ENCODE measurements at regions not wholly inside any gene's neighbourhood (a gene's known extent, or its start where the extent isn't known, plus 50 kb on each side); places are given as distances from the start of the nearest gene placed in this dataset.

- Histone ChIP-seq H3K4me3 (ENCODE audit: low read depth, low read length) (no peak overlapping the region), H3K4me1 (ENCODE audit: control insufficient read depth, insufficient read depth, low read length) (peaks cover 5% of the 10 kb centered on the region), H3K27me3 (ENCODE audit: control insufficient read depth, insufficient read depth, low read length) (no peaks in the 10 kb centered on the region), H3K9me3 (ENCODE audit: control insufficient read depth, insufficient read depth, low read length) (no peaks in the 10 kb centered on the region), H3K9ac (ENCODE audit: low read depth, low read length) (no peak overlapping the region), H3K36me3 (ENCODE audit: control insufficient read depth, insufficient read depth, low read length) (no peaks in the 10 kb centered on the region)
These were observed 259.1 kb downstream of the C4orf33 start for GRCh38 chr4:129355031-129355430.

DNA sequence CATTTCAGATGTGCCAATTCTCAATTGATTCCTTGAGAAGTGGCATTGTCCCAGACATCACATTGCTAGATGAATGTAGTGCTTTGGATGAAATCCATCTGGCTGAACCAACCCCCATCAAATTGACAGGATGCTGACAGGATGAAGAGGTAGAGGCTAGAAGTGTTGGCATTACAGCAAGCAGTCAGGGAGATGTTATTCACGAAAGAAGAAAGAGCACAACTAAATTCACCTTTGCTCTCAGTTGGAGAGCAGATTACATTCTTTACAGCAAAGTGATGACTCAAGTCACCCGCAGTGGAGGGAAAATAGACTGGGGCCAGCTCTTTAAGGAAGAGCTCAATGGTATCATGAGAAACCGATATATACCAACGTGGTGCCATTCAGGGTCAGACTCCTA, 259.6 kb downstream of the C4orf33 start:
- Histone ChIP-seq H3K9me3 (ENCODE audit: control insufficient read depth, insufficient read depth, low read length) (no peaks in the 10 kb centered on the region), H3K4me3 (ENCODE audit: low read depth, low read length) (no peak overlapping the region)

GRCh38 chr4:129358571-129358970, 262.6 kb downstream of the C4orf33 start:
- H3K27me3 ChIP-seq (ENCODE audit: control insufficient read depth, insufficient read depth, low read length): no peaks in the 10 kb centered on the region
- H3K4me3 ChIP-seq (ENCODE audit: low read depth, low read length): no peak overlapping the region
- no peak overlapping the region for H3K9ac ChIP-seq (ENCODE audit: low read depth, low read length)
- H3K9me3 ChIP-seq (ENCODE audit: control insufficient read depth, insufficient read depth, low read length): no peaks in the 10 kb centered on the region
- H3K36me3 ChIP-seq (ENCODE audit: control insufficient read depth, insufficient read depth, low read length): no peaks in the 10 kb centered on the region
- H3K4me1 ChIP-seq (ENCODE audit: control insufficient read depth, insufficient read depth, low read length): peaks cover 5% of the 10 kb centered on the region

More for the DNA sequence above, 259.6 kb downstream of the C4orf33 start:
- Histone ChIP-seq H3K36me3 (ENCODE audit: control insufficient read depth, insufficient read depth, low read length) (no peaks in the 10 kb centered on the region), H3K27me3 (ENCODE audit: control insufficient read depth, insufficient read depth, low read length) (no peaks in the 10 kb centered on the region), H3K9ac (ENCODE audit: low read depth, low read length) (no peak overlapping the region), H3K4me1 (ENCODE audit: control insufficient read depth, insufficient read depth, low read length) (peaks cover 5% of the 10 kb centered on the region)

GRCh38 chr4:129359461-129359860, 263.5 kb downstream of the C4orf33 start:
- no peak overlapping the region for H3K9ac ChIP-seq (ENCODE audit: low read depth, low read length)
- H3K9me3 ChIP-seq (ENCODE audit: control insufficient read depth, insufficient read depth, low read length): no peaks in the 10 kb centered on the region
- H3K4me1 ChIP-seq (ENCODE audit: control insufficient read depth, insufficient read depth, low read length): peaks cover 5% of the 10 kb centered on the region
- H3K4me3 ChIP-seq (ENCODE audit: low read depth, low read length): no peak overlapping the region
- no peaks in the 10 kb centered on the region for H3K36me3 ChIP-seq (ENCODE audit: control insufficient read depth, insufficient read depth, low read length)
- H3K27me3 ChIP-seq (ENCODE audit: control insufficient read depth, insufficient read depth, low read length): no peaks in the 10 kb centered on the region

- H3K36me3 ChIP-seq (ENCODE audit: control insufficient read depth, insufficient read depth, low read length): no peaks in the 10 kb centered on the region
- H3K9me3 ChIP-seq (ENCODE audit: control insufficient read depth, insufficient read depth, low read length): no peaks in the 10 kb centered on the region
- H3K4me1 ChIP-seq (ENCODE audit: control insufficient read depth, insufficient read depth, low read length): peaks cover 5% of the 10 kb centered on the region
- H3K4me3 ChIP-seq (ENCODE audit: low read depth, low read length): no peak overlapping the region
- H3K9ac ChIP-seq (ENCODE audit: low read depth, low read length): no peak overlapping the region
- H3K27me3 ChIP-seq (ENCODE audit: control insufficient read depth, insufficient read depth, low read length): no peaks in the 10 kb centered on the region
These were observed 266.8 kb downstream of the C4orf33 start for GRCh38 chr4:129362691-129363274.

DNA sequence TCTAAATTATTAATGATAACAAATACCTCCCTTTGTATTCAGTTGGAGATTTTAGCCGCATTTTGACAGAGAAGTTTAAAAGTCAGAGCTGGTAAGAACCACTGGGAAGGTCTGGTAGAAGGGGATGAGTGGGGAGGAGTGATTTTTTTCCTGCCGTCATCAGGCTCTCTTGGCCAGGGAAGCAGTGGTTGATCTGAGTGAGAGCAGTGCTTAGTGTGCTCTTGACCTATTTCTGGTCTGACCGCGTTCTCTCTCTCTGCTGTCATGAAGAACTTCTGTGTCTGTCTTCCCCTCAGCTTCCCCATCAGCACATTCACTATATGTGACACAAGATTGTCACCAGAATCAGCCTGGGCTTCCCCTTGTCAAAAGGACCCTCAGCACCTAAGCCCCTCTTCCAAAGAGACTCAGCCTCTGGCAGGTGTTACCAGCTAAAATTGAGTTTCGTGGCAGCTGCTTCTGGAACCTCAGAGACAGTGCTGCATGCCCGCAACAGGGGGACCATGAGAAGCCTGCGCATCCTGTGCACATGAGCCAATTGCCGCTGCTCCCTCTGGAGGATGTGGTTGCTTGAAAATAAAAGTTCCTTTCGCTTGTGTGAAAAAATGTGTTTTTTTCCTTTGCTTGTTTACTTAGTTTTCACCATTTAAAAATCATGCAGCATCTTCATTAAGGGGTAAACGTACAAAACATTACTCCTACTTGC, 268.9 kb downstream of the C4orf33 start:
- Histone ChIP-seq H3K27me3 (ENCODE audit: control insufficient read depth, insufficient read depth, low read length) (no peaks in the 10 kb centered on the region), H3K9me3 (ENCODE audit: control insufficient read depth, insufficient read depth, low read length) (no peaks in the 10 kb centered on the region), H3K36me3 (ENCODE audit: control insufficient read depth, insufficient read depth, low read length) (no peaks in the 10 kb centered on the region), H3K9ac (ENCODE audit: low read depth, low read length) (no peak overlapping the region), H3K4me3 (ENCODE audit: low read depth, low read length) (no peak overlapping the region), H3K4me1 (ENCODE audit: control insufficient read depth, insufficient read depth, low read length) (no peaks in the 10 kb centered on the region)

GRCh38 chr4:129369361-129370010, 273.5 kb downstream of the C4orf33 start:
- no peaks in the 10 kb centered on the region for H3K4me1 ChIP-seq (ENCODE audit: control insufficient read depth, insufficient read depth, low read length)
- no peaks in the 10 kb centered on the region for H3K9me3 ChIP-seq (ENCODE audit: control insufficient read depth, insufficient read depth, low read length)
- no peaks in the 10 kb centered on the region for H3K27me3 ChIP-seq (ENCODE audit: control insufficient read depth, insufficient read depth, low read length)
- no peak overlapping the region for H3K9ac ChIP-seq (ENCODE audit: low read depth, low read length)
- no peaks in the 10 kb centered on the region for H3K36me3 ChIP-seq (ENCODE audit: control insufficient read depth, insufficient read depth, low read length)
- H3K4me3 ChIP-seq (ENCODE audit: low read depth, low read length): no peak overlapping the region

- Histone ChIP-seq H3K4me3 (ENCODE audit: low read depth, low read length) (no peak overlapping the region), H3K4me1 (ENCODE audit: control insufficient read depth, insufficient read depth, low read length) (no peaks in the 10 kb centered on the region), H3K27me3 (ENCODE audit: control insufficient read depth, insufficient read depth, low read length) (no peaks in the 10 kb centered on the region), H3K9ac (ENCODE audit: low read depth, low read length) (no peak overlapping the region), H3K9me3 (ENCODE audit: control insufficient read depth, insufficient read depth, low read length) (no peaks in the 10 kb centered on the region), H3K36me3 (ENCODE audit: control insufficient read depth, insufficient read depth, low read length) (no peaks in the 10 kb centered on the region)
These were observed 275.1 kb downstream of the C4orf33 start for GRCh38 chr4:129371065-129371464.

- H3K4me3 ChIP-seq (ENCODE audit: low read depth, low read length): no peak overlapping the region
- no peaks in the 10 kb centered on the region for H3K9me3 ChIP-seq (ENCODE audit: control insufficient read depth, insufficient read depth, low read length)
- H3K9ac ChIP-seq (ENCODE audit: low read depth, low read length): no peak overlapping the region
These were observed 276.0 kb downstream of the C4orf33 start for GRCh38 chr4:129371926-129372325.

GRCh38 chr4:129377131-129377845, 281.3 kb downstream of the C4orf33 start:
- Histone ChIP-seq H3K9me3 (ENCODE audit: control insufficient read depth, insufficient read depth, low read length) (no peaks in the 10 kb centered on the region), H3K4me1 (ENCODE audit: control insufficient read depth, insufficient read depth, low read length) (no peaks in the 10 kb centered on the region), H3K4me3 (ENCODE audit: low read depth, low read length) (no peak overlapping the region), H3K36me3 (ENCODE audit: control insufficient read depth, insufficient read depth, low read length) (no peaks in the 10 kb centered on the region), H3K27me3 (ENCODE audit: control insufficient read depth, insufficient read depth, low read length) (no peaks in the 10 kb centered on the region), H3K9ac (ENCODE audit: low read depth, low read length) (no peak overlapping the region)

More at GRCh38 chr4:129371926-129372325, 276.0 kb downstream of the C4orf33 start:
- H3K36me3 ChIP-seq (ENCODE audit: control insufficient read depth, insufficient read depth, low read length): no peaks in the 10 kb centered on the region
- no peaks in the 10 kb centered on the region for H3K27me3 ChIP-seq (ENCODE audit: control insufficient read depth, insufficient read depth, low read length)
- no peaks in the 10 kb centered on the region for H3K4me1 ChIP-seq (ENCODE audit: control insufficient read depth, insufficient read depth, low read length)

- no peaks in the 10 kb centered on the region for H3K4me1 ChIP-seq (ENCODE audit: control insufficient read depth, insufficient read depth, low read length)
- H3K4me3 ChIP-seq (ENCODE audit: low read depth, low read length): no peak overlapping the region
- H3K27me3 ChIP-seq (ENCODE audit: control insufficient read depth, insufficient read depth, low read length): no peaks in the 10 kb centered on the region
- no peak overlapping the region for H3K9ac ChIP-seq (ENCODE audit: low read depth, low read length)
- no peaks in the 10 kb centered on the region for H3K36me3 ChIP-seq (ENCODE audit: control insufficient read depth, insufficient read depth, low read length)
- H3K9me3 ChIP-seq (ENCODE audit: control insufficient read depth, insufficient read depth, low read length): no peaks in the 10 kb centered on the region
These were observed 282.4 kb downstream of the C4orf33 start for GRCh38 chr4:129378364-129378763.

Measured in iPS-15b (cell line).